DMS79 treated with DMSO at 0.1 percent for 48 hours (cell line): ENCODE measurements at regions not wholly inside any gene's neighbourhood (a gene's known extent, or its start where the extent isn't known, plus 50 kb on each side); places are given as distances from the start of the nearest gene placed in this dataset.
A peak's percentile ranks its signal among the peaks of the same experiment; 100 is the strongest.
"Not testable (repeated sequence)": the region's sequence is repeated elsewhere in the genome, so short reads cannot be mapped to it uniquely, and the experiment has no call there.

Source experiments
- DNase-seq: peaks from one replicate; lab custom pipeline; 2025; lab: John Stamatoyannopoulos, UW

GRCh38 chr16:58863761-58864160 lies 129.6 kb upstream of the GOT2 start:
- DNase-seq, result no peak

DNA sequence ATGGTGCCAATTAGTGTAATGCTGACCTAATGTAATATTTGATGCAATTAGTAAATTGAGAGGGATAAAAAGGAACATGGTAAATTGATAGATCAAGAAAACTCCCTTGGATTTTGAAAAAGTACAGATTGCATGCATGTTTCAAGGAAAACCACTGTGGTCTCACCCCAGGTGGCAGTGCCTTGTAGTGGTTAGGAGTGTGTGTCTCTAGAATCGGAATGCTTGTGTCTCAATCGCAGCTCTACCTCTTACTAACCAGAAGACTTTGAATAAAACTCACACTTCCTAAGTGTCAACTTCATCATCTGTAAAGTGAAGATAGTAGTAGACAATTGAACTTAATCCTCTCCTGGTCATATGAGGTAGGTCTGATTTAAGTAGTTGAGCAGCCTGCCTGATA lies 128.9 kb upstream of the GOT2 start:
- DNase-seq, result no peak

DNA sequence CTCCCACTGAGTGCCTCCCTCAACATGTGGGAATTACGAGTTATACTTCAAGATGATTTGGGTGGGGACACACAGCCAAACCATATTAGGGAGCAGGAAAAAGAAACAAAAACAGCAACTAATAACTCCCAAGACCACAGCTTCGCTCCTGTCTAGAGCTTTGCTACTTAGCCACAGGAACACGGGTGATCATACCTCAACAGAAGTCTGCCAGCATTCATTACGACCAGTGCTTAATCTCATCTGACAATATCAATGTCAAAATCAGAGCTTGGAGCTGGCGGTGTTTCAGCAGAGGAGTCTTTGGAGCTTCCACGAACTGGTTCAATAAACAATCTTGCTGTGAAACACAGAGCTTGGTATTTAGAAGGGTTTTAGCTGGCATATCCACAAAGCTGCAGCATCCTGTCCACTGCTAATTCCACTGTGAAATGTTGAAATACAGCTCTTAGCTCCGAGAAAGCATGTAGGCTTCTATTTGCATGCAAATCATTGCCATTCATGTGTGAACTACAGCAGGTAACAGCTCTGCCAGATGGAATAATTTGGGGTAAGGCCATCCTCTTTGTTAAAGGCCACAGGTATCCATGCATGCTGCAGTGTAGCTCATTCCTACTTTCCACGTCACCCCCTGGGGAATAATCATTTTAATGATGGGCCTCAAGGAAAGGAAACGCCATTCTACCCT lies 128.4 kb upstream of the GOT2 start:
- DNase-seq, result peak; percentile 52

- DNase-seq, result peak; percentile 7
Measured at GRCh38 chr16:58859958-58860669, 126.0 kb upstream of the GOT2 start.

- not testable (repeated sequence) for DNase-seq
Measured at GRCh38 chr16:58858577-58858976, 124.5 kb upstream of the GOT2 start.

DNA sequence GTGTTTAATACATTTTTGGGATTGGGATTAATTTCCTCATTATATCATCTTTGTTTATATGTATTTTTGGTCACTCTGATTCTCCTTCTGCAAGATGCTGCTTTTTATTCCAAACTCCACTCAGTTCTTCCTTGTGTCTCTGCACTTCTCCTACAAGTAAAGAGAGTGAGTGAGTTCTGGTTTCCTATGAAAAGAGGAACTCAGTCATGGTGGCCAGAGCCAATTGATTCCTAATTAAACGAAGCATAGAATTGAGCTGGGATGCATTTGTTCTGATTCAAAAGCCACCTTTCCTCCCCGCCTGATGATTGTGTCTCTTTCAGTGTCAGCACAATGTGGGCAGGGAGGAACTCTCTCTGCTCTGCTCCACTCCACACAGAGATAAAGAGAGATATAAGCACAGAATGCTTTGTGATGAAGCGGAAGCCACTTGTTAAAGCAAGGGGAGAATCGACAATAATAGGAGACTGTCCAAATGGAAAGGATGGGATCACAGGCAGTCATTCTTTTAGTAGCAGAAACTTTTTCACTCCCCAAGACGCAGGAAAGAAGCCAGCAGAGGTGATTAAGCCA lies 121.3 kb upstream of the GOT2 start:
- DNase-seq, result no peak

- DNase-seq, result no peak
Measured at GRCh38 chr16:58853854-58854791, 120.0 kb upstream of the GOT2 start.

- no peak for DNase-seq
Measured at GRCh38 chr16:58850678-58851020, 116.5 kb upstream of the GOT2 start.

- DNase-seq, result no peak
Measured at GRCh38 chr16:58850019-58850677, 116.0 kb upstream of the GOT2 start.

DNA sequence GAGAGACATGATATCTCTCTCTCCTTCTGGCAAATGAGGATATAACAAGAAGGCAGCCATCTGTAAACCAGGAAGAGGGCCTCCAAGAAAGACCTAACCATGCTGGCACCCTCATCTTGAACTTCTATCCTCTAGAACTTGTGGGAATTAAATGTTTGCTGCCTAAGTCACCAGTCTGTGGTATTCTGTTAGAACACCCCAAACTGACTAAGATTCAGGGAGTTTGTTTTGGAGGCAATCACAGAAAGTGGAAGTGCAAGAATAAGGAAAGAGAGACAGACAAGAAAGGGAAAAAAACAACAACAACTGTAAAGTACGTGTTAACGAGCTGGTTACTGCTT lies 114.5 kb upstream of the GOT2 start:
- no peak for DNase-seq

DNA sequence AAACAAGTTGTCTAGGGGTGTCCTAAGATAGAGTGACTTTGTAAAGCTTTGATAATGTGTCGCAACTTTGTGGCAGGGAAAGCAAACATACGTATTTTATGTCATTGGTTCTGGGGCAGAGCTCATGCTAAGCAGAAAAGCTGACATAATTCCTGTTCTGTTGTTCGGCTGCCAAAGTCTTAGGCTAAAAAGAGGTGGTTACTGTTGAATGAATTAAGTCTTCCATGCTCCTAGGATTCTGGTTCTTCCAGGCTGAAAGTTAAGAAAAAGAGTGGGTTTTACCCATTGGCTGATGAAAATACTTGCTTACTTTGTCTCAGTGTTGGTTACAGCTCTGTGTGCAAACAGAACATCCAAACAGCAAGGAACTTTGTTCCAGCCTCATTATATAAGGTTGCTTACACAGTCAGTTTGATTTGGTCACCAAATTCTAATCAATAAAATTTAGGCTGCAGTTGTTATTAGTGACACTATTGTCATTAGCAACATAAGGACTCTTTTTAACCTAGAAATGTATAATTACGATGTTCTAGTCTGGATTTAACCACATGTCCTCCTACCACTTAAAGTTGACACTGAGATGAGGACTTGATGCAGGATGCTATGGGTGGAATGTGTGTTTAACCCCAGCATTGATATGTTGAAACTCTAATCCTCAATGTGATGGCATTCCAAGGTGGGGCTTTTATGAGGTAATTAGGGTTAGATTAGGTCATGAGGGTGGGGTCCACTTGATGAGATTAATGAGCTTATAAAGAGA lies 114.0 kb upstream of the GOT2 start:
- DNase-seq, result no peak

DNA sequence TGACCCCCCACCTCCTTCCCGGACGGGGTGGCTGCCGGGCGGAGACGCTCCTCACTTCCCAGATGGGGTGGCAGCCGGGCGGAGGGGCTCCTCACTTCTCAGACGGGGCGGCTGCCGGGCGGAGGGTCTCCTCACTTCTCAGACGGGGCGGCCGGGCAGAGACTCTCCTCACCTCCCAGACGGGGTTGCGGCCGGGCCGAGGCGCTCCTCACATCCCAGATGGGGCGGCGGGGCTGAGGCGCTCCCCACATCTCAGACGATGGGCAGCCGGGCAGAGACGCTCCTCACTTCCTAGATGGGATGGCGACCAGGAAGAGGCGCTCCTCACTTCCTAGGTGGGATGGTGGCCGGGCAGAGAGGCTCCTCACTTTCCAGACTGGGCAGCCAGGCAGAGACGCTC lies 112.1 kb upstream of the GOT2 start:
- DNase-seq, result not testable (repeated sequence)

DNA sequence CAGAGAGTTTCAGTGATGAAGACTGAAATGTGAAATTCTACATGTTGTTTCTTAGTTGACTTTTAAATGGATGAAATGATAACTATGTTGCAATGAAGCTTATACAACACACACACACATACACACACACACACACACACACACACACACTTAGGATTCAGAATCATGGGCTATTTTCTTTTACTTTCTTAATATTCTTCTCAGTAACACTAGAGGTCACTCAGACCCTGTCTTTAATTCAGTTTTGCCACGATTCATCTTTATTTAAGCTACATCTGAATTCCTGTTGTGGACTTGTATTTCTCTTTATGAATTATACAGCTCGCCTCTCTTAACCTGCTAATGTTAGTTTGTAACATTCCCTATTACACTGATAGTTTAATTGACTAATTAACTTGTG lies 109.6 kb upstream of the GOT2 start:
- DNase-seq, result no peak

DNA sequence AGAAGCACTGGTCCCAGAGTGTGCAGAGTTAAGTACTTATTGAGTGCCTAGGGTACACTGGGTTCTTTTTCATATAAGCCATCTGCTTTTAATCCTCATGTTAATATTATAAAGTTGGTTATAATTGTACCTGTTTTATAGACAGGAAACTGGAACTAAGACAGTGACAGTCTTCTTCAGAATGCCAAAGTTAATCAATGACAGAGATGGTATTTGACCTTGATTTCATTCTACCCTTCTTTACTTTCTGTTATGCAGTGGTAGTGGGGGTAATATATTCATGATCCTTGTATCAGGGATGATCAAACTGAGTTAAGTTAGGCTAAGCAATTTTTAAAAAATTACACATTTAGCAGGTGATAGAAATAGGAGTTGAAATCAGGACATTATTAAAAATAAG lies 108.6 kb upstream of the GOT2 start:
- no peak for DNase-seq

DNA sequence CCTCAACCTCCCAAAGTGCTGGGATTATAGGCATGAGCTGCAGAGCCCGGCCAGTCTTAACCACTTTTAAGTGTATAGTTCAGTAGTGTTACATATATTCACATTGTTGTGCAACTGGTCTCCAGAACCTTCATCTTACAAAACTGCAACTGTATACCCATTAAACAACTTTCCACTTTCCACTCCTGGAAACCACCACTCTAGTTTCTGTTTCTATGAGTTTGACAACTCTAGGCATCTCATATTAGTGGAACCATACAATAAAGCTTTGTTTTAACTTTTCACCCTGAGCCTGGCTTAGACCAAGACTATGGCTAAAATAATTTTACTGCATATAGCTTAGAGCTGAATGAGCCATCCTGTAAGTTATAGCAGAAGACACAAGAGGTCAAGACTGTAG lies 108.0 kb upstream of the GOT2 start:
- DNase-seq, result no peak

GRCh38 chr16:58837950-58838349 lies 103.8 kb upstream of the GOT2 start:
- DNase-seq, result no peak

GRCh38 chr16:58836427-58836826 lies 102.3 kb upstream of the GOT2 start:
- no peak for DNase-seq

DNA sequence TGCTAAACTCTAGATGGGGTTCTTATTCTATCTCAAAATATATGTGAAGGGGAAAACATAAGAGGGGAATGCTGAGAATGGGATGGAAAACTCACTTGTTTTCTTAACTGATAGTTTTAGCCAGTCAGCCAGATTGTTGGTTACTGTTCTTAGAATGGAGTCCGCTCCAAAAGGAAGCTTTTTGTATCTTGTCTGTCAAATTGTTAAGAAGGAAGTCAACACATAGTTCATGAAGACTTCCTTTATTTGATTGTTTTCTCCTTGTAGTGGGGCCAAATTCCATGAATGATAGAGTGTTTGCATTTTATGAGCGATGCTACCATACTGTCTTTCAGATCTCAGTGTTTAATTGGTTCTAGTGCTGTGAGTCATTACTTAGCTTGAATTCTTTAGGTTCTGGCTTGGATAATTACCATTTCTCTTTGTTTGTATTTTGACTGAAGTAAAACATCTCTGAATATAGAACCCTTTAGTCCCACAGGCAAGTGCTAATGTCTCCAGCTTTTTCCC lies 98.3 kb upstream of the GOT2 start:
- DNase-seq, result no peak

- peak; percentile 7 for DNase-seq
Measured at GRCh38 chr16:58831386-58831785, 97.3 kb upstream of the GOT2 start.

GRCh38 chr16:58828901-58829545 lies 94.9 kb upstream of the GOT2 start:
- no peak for DNase-seq

- DNase-seq, result no peak
Measured at GRCh38 chr16:58824201-58824600, 90.1 kb upstream of the GOT2 start.
